HG03045 (cell line): ENCODE measurements at regions not wholly inside any gene's neighbourhood (a gene's known extent, or its start where the extent isn't known, plus 50 kb on each side); places are given as distances from the start of the nearest gene placed in this dataset.
"Not testable (repeated sequence)": the region's sequence is repeated elsewhere in the genome, so short reads cannot be mapped to it uniquely, and the experiment has no call there.

Experiments
- ATAC-seq: cut with Tn5 transposase; IDR thresholded peaks from one replicate; pipeline ENCODE4 v1.9.1; 2021; ENCODE audit warnings: mild to moderate bottlenecking, moderate library complexity; ENCODE audit not compliant: unreplicated experiment

- ATAC-seq = no peak
These were observed 230.3 kb upstream of the PCDH18 start for GRCh38 chr4:137762591-137762990.

DNA sequence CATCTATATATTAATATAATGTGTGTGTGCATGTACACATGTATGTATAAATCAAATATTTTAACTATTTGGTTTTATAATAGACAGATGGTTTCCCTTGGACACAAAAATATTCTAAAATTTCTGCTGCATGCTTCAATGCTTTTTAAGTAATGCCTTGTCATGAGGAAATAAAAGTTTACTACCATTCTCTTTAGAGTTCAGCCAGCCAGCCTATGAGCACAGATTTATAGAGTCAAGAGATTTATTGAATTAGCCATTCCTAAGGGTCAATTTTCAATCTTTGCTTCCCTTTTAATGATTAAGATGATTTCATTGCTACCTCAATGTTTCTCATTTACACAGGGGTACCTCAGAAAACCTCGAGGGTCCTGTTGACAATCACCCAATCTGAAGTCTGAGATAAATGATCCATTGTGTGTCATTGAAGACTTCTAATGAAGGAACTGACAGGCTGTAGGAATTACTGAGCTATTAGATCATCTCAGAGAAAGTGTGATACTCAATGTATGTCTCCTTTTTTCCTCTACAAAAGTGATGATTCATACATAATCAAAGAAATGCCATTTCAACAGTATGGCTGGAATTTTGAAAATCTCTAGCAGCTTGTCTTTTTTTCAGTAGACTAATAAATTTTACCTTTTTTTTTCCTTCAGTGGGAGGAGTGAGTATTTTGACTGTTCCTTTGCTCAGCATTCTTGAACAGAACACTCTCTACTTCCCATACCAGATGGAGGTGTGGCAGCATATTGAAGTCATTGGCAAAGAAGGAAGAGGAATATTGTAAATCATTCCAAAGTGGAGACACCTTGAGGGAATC, 222.6 kb upstream of the PCDH18 start:
- ATAC-seq = no peak

GRCh38 chr4:137749466-137749865, 217.2 kb upstream of the PCDH18 start:
- no peak for ATAC-seq

GRCh38 chr4:137748616-137749015, 216.3 kb upstream of the PCDH18 start:
- no peak for ATAC-seq

DNA sequence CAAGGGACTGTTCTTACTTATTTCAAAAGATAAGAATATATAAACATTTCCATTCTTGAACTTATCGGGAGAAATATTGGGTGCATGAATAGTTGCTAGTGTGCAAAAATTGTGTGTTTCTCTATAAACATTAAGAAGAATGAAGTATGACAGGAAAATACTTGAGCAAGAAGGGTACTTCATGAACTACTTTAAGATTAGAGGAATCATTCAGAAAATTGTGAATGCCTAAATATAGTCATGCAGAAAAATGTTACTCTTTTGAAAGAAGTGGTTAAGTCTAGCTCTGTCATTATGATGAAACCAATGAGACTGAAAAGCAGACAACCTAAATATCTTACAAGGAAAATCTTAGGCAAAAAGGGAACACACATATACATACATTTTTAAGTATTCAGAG, 207.8 kb upstream of the PCDH18 start:
- no peak for ATAC-seq

DNA sequence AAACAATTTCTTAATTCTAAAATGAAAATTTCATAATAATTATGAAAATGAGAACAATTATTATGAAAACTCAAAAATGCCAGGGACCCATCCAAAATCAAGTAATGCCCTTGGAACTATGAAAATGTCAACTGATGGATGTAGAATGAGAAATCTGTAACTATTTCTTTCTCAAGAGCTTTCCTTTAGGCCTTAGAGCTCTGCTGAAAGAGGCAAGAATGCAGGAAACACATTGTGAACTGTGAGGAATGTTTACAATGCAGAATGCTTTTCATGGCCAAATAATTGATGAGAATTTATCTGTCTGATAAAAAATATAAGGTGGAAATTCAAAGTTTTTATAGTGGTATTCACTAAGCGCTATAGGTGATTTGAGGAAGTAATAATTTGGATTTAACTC, 207.1 kb upstream of the PCDH18 start:
- ATAC-seq = no peak

- no peak for ATAC-seq
These were observed 206.2 kb upstream of the PCDH18 start for GRCh38 chr4:137738375-137738990.

DNA sequence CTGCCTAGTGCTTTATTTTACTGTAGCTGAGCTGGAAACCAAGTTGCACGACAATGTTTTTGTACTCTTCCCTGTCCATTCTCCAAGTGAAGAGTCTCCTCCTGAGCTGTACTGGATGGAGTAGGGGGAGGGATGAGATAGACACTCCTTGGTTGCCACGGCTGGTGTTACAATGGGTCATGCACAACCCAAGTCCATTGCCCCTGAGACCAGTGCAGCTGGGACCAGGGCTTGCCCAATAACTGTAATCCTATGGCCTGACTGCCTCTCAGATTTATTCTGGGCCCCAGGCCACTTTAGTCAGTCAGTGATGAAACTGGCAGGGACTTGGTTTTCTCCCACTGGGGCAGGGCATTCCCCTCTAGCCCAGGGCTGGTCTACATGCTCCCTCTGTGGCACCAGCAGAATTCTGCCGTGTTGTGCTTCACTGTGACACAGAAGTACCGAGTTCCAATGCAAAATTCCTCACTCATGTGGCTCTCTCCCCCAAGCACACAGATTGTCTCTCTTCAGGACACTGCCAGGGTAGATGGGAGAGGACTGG, 203.3 kb upstream of the PCDH18 start:
- no peak for ATAC-seq

DNA sequence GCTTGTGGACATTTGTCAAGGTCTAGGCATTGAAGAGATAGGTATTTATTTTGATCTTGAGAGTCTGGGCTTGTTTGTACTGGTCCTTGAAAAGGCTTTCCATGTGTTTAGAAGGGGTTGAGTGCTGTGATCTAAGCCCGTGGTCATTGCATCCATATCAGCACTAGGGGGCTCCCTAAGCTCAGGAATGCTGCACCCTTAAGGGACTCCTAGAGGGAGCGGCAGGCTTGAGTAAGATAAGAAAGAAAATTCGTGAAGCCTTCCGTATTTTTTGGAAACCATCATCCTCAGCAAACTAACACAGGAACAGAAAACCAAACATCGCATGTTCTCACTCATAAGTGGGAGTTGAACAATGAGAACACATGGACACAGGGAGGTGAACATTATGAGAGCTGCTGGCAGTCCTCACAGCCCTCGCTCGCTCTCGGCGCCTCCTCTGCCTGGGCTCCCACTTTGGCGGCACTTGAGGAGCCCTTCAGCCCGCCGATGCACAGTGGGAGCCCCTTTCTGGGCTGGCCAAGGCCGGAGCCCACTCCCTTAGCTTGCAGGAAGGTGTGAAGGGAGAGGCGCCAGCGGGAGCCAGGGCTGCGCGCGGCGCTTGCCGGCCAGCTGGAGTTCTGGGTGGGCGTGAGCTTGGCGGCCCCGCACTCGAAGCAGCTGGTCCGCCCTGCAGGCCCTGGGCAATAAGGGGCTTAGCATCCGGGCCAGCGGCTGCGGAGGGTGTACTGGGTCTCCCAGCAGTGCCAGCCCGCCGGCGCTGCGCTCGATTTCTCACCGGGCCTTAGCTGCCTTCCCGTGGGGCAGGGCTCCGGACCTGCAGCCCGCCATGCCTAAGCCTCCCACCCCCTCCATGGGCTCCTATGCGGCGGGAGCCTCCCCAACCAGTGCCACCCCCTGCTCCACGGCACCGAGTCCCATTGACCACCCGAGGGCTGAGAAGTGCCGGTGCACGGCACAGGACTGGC, 201.2 kb upstream of the PCDH18 start:
- ATAC-seq = not testable (repeated sequence)

DNA sequence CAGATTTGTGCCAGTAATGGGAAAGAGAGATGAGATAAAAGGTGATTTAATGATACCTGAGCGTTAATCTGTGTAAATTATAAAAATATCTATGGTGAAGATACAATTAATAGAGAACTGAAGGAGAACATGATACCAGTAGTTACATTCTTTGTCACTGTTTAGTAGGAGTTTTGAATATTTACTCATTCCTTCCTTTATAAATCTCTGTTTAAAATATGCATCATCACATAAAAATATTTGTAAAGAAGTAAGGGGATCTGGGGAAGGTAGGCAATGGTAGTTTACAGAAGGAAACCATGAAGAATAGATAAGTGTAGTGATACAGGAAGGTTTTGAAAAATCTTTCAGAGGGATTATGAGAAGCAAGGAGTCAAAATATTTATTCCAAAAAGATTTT, 190.6 kb upstream of the PCDH18 start:
- no peak for ATAC-seq

DNA sequence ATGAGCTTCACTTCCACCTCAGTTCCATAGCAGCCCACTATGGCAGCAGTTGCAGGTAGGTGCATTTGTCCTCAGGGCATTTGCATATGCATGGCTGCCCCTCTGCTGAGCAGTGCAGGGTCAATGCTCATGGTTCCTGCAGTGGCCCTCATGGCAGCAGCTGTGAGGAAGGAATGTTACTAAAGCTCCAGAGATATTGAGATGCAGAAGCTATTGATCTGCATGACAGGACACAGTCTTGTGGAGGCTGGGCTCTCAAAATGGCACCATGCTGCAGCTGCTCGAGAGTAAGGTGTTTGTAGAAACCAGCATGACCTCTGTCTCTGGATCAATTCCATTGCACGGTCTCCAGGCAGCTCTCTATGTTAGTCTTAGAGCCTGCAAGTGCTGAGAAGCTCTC, 179.2 kb upstream of the PCDH18 start:
- no peak for ATAC-seq

- ATAC-seq = no peak
These were observed 175.3 kb upstream of the PCDH18 start for GRCh38 chr4:137707626-137708025.

- no peak for ATAC-seq
These were observed 174.9 kb upstream of the PCDH18 start for GRCh38 chr4:137707102-137707620.

GRCh38 chr4:137705171-137705783, 173.0 kb upstream of the PCDH18 start:
- no peak for ATAC-seq

DNA sequence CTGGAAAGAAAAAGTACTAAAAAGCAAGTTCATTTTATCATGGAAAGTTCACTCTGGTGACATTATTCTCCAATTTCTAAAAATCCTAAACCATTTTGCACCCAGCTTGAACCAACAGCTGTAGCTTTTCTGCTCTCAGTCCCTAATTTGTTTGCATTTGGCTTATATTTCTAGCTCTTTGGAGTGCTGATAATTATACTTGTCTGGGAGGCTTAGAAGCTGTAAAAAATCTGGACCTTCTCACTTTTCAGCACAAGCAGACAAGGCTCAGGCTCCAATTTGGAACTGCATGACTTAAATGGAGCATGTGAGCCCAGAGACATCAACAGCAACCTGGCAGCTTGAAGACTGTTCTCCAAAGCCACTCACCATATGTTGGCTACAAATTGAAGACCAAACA, 170.9 kb upstream of the PCDH18 start:
- ATAC-seq = no peak

DNA sequence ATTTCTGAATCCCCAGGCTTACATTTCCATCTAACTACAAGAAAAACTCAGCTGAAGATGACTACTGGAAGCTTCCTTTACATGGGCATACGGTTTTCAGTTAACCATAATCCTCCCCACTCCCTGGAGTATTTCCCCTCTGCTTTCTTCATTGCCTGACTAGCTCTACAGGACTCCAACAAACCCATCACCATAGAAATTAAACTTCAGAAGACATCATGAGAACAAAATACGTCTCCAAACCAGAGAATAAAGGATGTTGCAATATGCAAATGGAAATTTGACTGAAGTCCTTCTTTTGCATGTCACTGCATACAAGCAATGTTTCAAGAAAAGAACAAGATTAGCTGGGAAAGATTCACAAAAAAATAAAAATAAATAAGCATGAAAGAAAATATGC, 170.2 kb upstream of the PCDH18 start:
- no peak for ATAC-seq

DNA sequence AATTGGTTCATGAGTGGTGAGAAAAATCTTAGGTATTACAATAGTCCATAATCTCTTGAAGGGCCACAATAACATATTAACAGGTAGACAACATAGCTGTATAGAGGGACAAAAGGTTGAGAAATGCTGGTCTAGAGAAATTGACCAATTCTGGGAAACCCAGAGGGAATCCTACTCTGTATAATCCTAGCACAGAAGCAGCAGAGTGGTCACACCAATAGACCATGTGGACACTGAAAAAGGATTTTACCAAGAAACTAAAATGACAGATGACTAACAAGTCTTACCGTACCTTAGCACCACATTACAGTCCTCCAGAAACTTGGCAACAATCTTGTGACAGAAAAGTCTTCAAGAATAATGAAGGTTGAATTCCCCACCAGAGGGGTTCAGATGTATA, 169.1 kb upstream of the PCDH18 start:
- no peak for ATAC-seq

DNA sequence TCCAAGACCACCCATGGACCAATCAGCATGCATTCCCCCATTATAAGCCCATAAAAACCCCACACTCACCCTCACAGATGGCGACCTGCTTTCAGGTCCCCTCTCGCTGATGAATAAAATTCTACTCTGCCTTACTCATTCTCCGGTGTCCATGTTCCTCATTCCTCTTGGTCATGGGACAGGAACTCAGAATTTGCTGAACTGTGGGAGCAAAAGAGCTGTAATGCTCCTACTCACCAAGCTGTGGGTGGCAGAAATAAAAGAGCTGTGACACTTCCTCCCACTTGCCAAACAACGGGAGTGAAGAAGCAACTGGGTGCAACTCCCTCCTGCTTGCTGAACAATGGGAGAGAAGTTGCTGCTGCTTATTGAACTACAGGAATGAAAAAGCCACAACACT, 168.5 kb upstream of the PCDH18 start:
- ATAC-seq = no peak

GRCh38 chr4:137700072-137700471, 167.8 kb upstream of the PCDH18 start:
- ATAC-seq = no peak

- no peak for ATAC-seq
These were observed 161.8 kb upstream of the PCDH18 start for GRCh38 chr4:137694138-137694537.

- no peak for ATAC-seq
These were observed 161.3 kb upstream of the PCDH18 start for GRCh38 chr4:137693641-137694040.
